ENCODE measurements at regions not wholly inside any gene's neighbourhood (a gene's known extent, or its start where the extent isn't known, plus 50 kb on each side); places are given as distances from the start of the nearest gene placed in this dataset.

GRCh38 chr16:54806378-54806777, 124.3 kb upstream of the IRX5 start:
- intact Hi-C loops (cut with DNase I) = no loop called here

GRCh38 chr16:54805648-54806047, 125.0 kb upstream of the IRX5 start:
- intact Hi-C loops (cut with DNase I) = no loop called here

More at GRCh38 chr16:54806378-54806777, 124.3 kb upstream of the IRX5 start:
- no peak for TF ChIP-seq CTCF (IDR thresholded peaks at IDR 0.05)
- Histone ChIP-seq H3K27ac (no peak overlapping the region), H3K4me3 (no peak overlapping the region), H3K27me3 (no peaks in the 10 kb centered on the region), H3K9me3 (no peaks in the 10 kb centered on the region), H3K36me3 (no peaks in the 10 kb centered on the region), H3K4me1 (no peaks in the 10 kb centered on the region)
- ATAC-seq (no peak), DNase-seq (no peak)

GRCh38 chr16:54801057-54801844, 129.4 kb upstream of the IRX5 start:
- H3K36me3 ChIP-seq = no peaks in the 10 kb centered on the region
- no peak for ATAC-seq
- intact Hi-C loops (cut with DNase I) = no loop called here

More at GRCh38 chr16:54805648-54806047, 125.0 kb upstream of the IRX5 start:
- H3K27ac ChIP-seq = no peak overlapping the region
- DNase-seq (no peak), ATAC-seq (no peak)
- H3K36me3 ChIP-seq = no peaks in the 10 kb centered on the region
- H3K27me3 ChIP-seq = no peaks in the 10 kb centered on the region
- no peak overlapping the region for H3K4me3 ChIP-seq
- no peak for TF ChIP-seq CTCF (IDR thresholded peaks at IDR 0.05)
- H3K9me3 ChIP-seq = no peaks in the 10 kb centered on the region
- no peaks in the 10 kb centered on the region for H3K4me1 ChIP-seq

GRCh38 chr16:54798267-54798666, 132.4 kb upstream of the IRX5 start:
- Histone ChIP-seq H3K4me3 (no peak overlapping the region), H3K27ac (no peak overlapping the region), H3K27me3 (no peaks in the 10 kb centered on the region), H3K36me3 (no peaks in the 10 kb centered on the region), H3K9me3 (peaks cover 0 to 5% of the 10 kb centered on the region in 2 donors), H3K4me1 (no peaks in the 10 kb centered on the region)
- no peak for DNase-seq
- intact Hi-C loops (cut with DNase I) = no loop called here
- no peak for TF ChIP-seq CTCF (IDR thresholded peaks at IDR 0.05)
- ATAC-seq = no peak

More at GRCh38 chr16:54801057-54801844, 129.4 kb upstream of the IRX5 start:
- Histone ChIP-seq H3K27me3 (no peaks in the 10 kb centered on the region), H3K4me3 (no peak overlapping the region), H3K27ac (no peak overlapping the region), H3K4me1 (no peaks in the 10 kb centered on the region), H3K9me3 (peaks cover 0 to 5% of the 10 kb centered on the region in 2 donors)
- no peak for DNase-seq
- no peak for TF ChIP-seq CTCF (IDR thresholded peaks at IDR 0.05)

- ATAC-seq (no peak), DNase-seq (no peak)
- Histone ChIP-seq H3K4me1 (no peaks in the 10 kb centered on the region), H3K9me3 (peaks cover 0 to 5% of the 10 kb centered on the region in 2 donors), H3K27me3 (no peaks in the 10 kb centered on the region), H3K4me3 (no peak overlapping the region), H3K36me3 (no peaks in the 10 kb centered on the region), H3K27ac (no peak overlapping the region)
- no peak for TF ChIP-seq CTCF (IDR thresholded peaks at IDR 0.05)
- intact Hi-C loops (cut with DNase I) = no loop called here
Measured at GRCh38 chr16:54796211-54796610, 134.5 kb upstream of the IRX5 start.

Measured in left lung (tissue), 4 donors.